Common myeloid progenitor, CD34-positive (primary cell): ENCODE measurements at regions not wholly inside any gene's neighbourhood (a gene's known extent, or its start where the extent isn't known, plus 50 kb on each side); places are given as distances from the start of the nearest gene placed in this dataset.
A peak's percentile ranks its signal among the peaks of the same experiment; 100 is the strongest.

ENCODE experiments used
- CTCF ChIA-PET: fragments of 350-600 bp; sonication (Branson Sonifier 250); formaldehyde crosslinking; loops from one replicate; lab custom pipeline; 2021; ENCODE audit warnings: antibody characterized with exemption; lab: Charles Lee
- POLR2A ChIA-PET: fragments of 350-600 bp; sonication (Branson Sonifier 250); formaldehyde crosslinking; loops from one replicate; lab custom pipeline; 2021; ENCODE audit warnings: antibody characterized with exemption; lab: Charles Lee
- DNase-seq, 3 donors: peaks; one replicate each; pipeline versions ENCODE4 v3.0.0 to v3.0.0-alpha.2; 2013
- H3K27ac ChIP-seq, 2 experiments: 1 replicate in 1 of 2; 2 replicates in 1 of 2; pipeline ENCODE4 v1.7.0; 2013; ENCODE audit warnings: inconsistent platforms in 2 of 2, low read length in 2 of 2, mild to moderate bottlenecking in 2 of 2, low read depth in 1 of 2, moderate library complexity in 1 of 2; ENCODE audit not compliant: severe bottlenecking in 2 of 2, insufficient read depth in 1 of 2, poor library complexity in 1 of 2
- H3K27me3 ChIP-seq, 5 experiments: replicated peaks in 2 of 5; 1 replicate in 3 of 5; 2 replicates in 2 of 5; pipeline versions ENCODE4 v1.6.1 to v1.7.0; 2013; ENCODE audit warnings: low read length in 4 of 5, mild to moderate bottlenecking in 2 of 5, moderate library complexity in 2 of 5, inconsistent platforms in 1 of 5; ENCODE audit not compliant: insufficient read depth in 5 of 5, control insufficient read depth in 4 of 5
- H3K36me3 ChIP-seq, 4 experiments: 1 replicate in 2 of 4; 2 replicates in 2 of 4; pipeline versions ENCODE4 v1.6.1 to v1.7.0; 2013; ENCODE audit warnings: low read length in 3 of 4, control low read depth in 1 of 4, mild to moderate bottlenecking in 1 of 4; ENCODE audit not compliant: control insufficient read depth in 4 of 4, insufficient read depth in 4 of 4
- H3K4me1 ChIP-seq, 4 experiments: 1 replicate in 3 of 4; 2 replicates in 1 of 4; pipeline versions ENCODE4 v1.6.1 to v1.7.1; 2013; ENCODE audit warnings: low read length in 3 of 4, mild to moderate bottlenecking in 3 of 4, control low read depth in 1 of 4, inconsistent platforms in 1 of 4, moderate library complexity in 1 of 4; ENCODE audit not compliant: control insufficient read depth in 4 of 4, insufficient read depth in 4 of 4; ENCODE audit errors: control extremely low read depth in 1 of 4
- H3K4me3 ChIP-seq, 7 experiments: 1 replicate in 4 of 7; 2 replicates in 3 of 7; pipeline versions ENCODE4 v1.5.1 to v1.7.0; 2013; ENCODE audit warnings: mild to moderate bottlenecking in 7 of 7, low read length in 6 of 7, moderate library complexity in 6 of 7, inconsistent platforms in 2 of 7, low read depth in 2 of 7, control low read depth in 1 of 7; ENCODE audit not compliant: insufficient read depth in 4 of 7, control insufficient read depth in 1 of 7; ENCODE audit errors: extremely low read depth in 1 of 7
- H3K9me3 ChIP-seq, 5 experiments: 1 replicate in 4 of 5; 2 replicates in 1 of 5; pipeline versions ENCODE4 v1.6.1 to v1.7.1; 2013; ENCODE audit warnings: low read length in 4 of 5, mild to moderate bottlenecking in 2 of 5, inconsistent platforms in 1 of 5, low read depth in 1 of 5, moderate library complexity in 1 of 5; ENCODE audit not compliant: control insufficient read depth in 4 of 5, insufficient read depth in 2 of 5; ENCODE audit errors: control extremely low read depth in 1 of 5
- WGBS: methylation state at CpG from one replicate; pipeline ENCODE4 v1.1.5; 2013; ENCODE audit not compliant: insufficient coverage; 5-methylcytosine and 5-hydroxymethylcytosine counted together

GRCh38 chrX:39459204-39459603 lies 638.6 kb downstream of the BCOR start:
- DNase-seq = no peak
- Histone ChIP-seq H3K9me3 (no peaks in the 10 kb centered on the region), H3K27ac (no peak overlapping the region), H3K27me3 (peaks cover 0 to 13% (median 0%) of the 10 kb centered on the region in 5 experiments), H3K36me3 (no peaks in the 10 kb centered on the region), H3K4me1 (peaks cover 0 to 8% (median 0%) of the 10 kb centered on the region in 4 experiments), H3K4me3 (no peak overlapping the region)
- ChIA-PET POLR2A (interaction anchor here (1.0 kb wide), 1 partner anchor 15 kb away, joined by 3 read pairs; no protein-coding TSS in a partner anchor), CTCF (no interaction called here)
- WGBS = 91% methylated on average over 5 of the region's 5 CpGs

DNA sequence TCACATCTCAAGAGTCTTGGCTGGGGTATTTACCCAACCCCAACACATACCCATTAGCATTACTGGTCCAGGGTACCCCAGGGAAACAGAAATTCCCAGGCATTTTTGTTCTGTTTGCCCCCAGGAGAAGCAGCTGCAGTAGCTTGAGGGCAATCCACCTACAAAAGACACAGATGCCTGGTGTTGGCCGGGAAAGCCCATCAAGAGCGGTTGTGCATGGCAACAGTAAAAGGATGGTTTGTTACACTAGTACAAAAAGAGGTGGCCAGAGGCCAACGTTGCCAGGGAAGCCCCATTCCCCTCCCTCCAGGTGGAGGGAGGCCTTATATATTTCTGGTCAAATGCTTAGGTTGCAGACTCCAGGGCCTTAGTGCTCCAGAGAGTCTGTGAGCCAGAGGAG lies 637.8 kb downstream of the BCOR start:
- ChIA-PET POLR2A (interaction anchor here (1.0 kb wide), 1 partner anchor 15 kb away, joined by 3 read pairs; no protein-coding TSS in a partner anchor), CTCF (no interaction called here)
- Histone ChIP-seq H3K36me3 (no peaks in the 10 kb centered on the region), H3K27ac (no peak overlapping the region), H3K4me1 (peaks cover 0 to 8% (median 0%) of the 10 kb centered on the region in 4 experiments), H3K9me3 (no peaks in the 10 kb centered on the region), H3K4me3 (no peak overlapping the region), H3K27me3 (peaks cover 0 to 13% (median 0%) of the 10 kb centered on the region in 5 experiments)
- 73% methylated on average over 3 of the region's 3 CpGs for WGBS
- DNase-seq = no peak

- Histone ChIP-seq H3K27me3 (peaks cover 0 to 13% (median 0%) of the 10 kb centered on the region in 5 experiments), H3K4me1 (peaks cover 0 to 8% (median 0%) of the 10 kb centered on the region in 4 experiments), H3K9me3 (no peaks in the 10 kb centered on the region), H3K27ac (no peak overlapping the region), H3K36me3 (no peaks in the 10 kb centered on the region), H3K4me3 (no peak overlapping the region)
- no CpG with 5 or more reads among the region's 1 CpG for WGBS
- DNase-seq = no peak
- ChIA-PET POLR2A (no interaction called here), CTCF (interaction anchor here (0.5 kb wide), 1 partner anchor 1347 kb away, joined by 3 read pairs; no protein-coding TSS in a partner anchor)
These were observed 637.3 kb downstream of the BCOR start for GRCh38 chrX:39460499-39460898.

GRCh38 chrX:39462835-39463234 lies 634.9 kb downstream of the BCOR start:
- Histone ChIP-seq H3K4me1 (peaks cover 0 to 16% (median 5%) of the 10 kb centered on the region in 4 experiments), H3K27ac (no peak overlapping the region), H3K4me3 (no peak overlapping the region), H3K27me3 (peaks cover 0 to 13% (median 0%) of the 10 kb centered on the region in 5 experiments), H3K9me3 (no peaks in the 10 kb centered on the region), H3K36me3 (no peaks in the 10 kb centered on the region)
- peak in 2 of 3 donors; percentile 45 to 47 for DNase-seq
- ChIA-PET POLR2A (no interaction called here), CTCF (no interaction called here)
- WGBS = 35% methylated on average over 1 of the region's 1 CpG

GRCh38 chrX:39464253-39464652 lies 633.5 kb downstream of the BCOR start:
- H3K27me3 ChIP-seq = peaks cover 0 to 18% (median 0%) of the 10 kb centered on the region in 5 experiments
- peaks cover 0 to 16% (median 5%) of the 10 kb centered on the region in 4 experiments for H3K4me1 ChIP-seq
- no peaks in the 10 kb centered on the region for H3K9me3 ChIP-seq
- H3K36me3 ChIP-seq = no peaks in the 10 kb centered on the region
- POLR2A ChIA-PET = no interaction called here
- no peak overlapping the region for H3K4me3 ChIP-seq
- 82% methylated on average over 7 of the region's 7 CpGs for WGBS
- DNase-seq = no peak
- CTCF ChIA-PET = no interaction called here
- no peak overlapping the region for H3K27ac ChIP-seq

DNA sequence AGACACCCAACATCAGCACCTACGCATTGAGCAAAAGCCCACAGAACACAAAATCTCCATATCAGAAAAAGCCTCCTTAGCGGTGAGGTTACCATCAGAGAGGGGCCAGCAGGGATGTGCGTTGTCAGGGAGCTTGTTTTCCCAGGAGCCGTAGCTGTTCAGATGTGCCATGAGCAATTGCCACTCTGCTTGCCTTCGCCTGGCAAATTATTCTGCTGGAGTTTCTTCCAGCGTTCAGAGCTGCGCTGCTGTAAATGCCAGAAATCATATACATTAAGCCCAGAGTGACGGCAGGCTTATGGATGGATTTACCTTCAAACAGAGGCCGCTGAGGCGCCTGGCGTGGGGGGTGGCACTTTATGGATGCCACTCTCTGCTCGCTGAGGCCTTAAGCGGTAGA lies 632.3 kb downstream of the BCOR start:
- Histone ChIP-seq H3K27ac (no peak overlapping the region), H3K9me3 (no peaks in the 10 kb centered on the region), H3K4me3 (no peak overlapping the region), H3K27me3 (peaks cover 0 to 15% (median 0%) of the 10 kb centered on the region in 5 experiments), H3K36me3 (no peaks in the 10 kb centered on the region), H3K4me1 (peaks cover 0 to 16% (median 5%) of the 10 kb centered on the region in 4 experiments)
- DNase-seq = no peak
- ChIA-PET CTCF (interaction anchor here (1.2 kb wide), 1 partner anchor 12 kb away, joined by 3 read pairs; no protein-coding TSS in a partner anchor), POLR2A (no interaction called here)
- WGBS = 86% methylated on average over 13 of the region's 13 CpGs

GRCh38 chrX:39465906-39466305 lies 631.9 kb downstream of the BCOR start:
- CTCF ChIA-PET = interaction anchor here (1.1 to 1.2 kb wide), 2 partner anchors 12 to 26 kb away, joined by 3 to 6 read pairs; no protein-coding TSS in a partner anchor
- DNase-seq = peak in 2 of 3 donors; percentile 61 to 65
- Histone ChIP-seq H3K4me1 (peaks cover 0 to 16% (median 5%) of the 10 kb centered on the region in 4 experiments), H3K36me3 (no peaks in the 10 kb centered on the region), H3K27ac (no peak overlapping the region), H3K27me3 (peaks cover 0 to 14% (median 0%) of the 10 kb centered on the region in 5 experiments), H3K9me3 (no peaks in the 10 kb centered on the region), H3K4me3 (no peak overlapping the region)
- 63% methylated on average over 3 of the region's 4 CpGs for WGBS
- POLR2A ChIA-PET = no interaction called here
